ENCODE measurements at regions not wholly inside any gene's neighbourhood (a gene's known extent, or its start where the extent isn't known, plus 50 kb on each side); places are given as distances from the start of the nearest gene placed in this dataset.

DNA sequence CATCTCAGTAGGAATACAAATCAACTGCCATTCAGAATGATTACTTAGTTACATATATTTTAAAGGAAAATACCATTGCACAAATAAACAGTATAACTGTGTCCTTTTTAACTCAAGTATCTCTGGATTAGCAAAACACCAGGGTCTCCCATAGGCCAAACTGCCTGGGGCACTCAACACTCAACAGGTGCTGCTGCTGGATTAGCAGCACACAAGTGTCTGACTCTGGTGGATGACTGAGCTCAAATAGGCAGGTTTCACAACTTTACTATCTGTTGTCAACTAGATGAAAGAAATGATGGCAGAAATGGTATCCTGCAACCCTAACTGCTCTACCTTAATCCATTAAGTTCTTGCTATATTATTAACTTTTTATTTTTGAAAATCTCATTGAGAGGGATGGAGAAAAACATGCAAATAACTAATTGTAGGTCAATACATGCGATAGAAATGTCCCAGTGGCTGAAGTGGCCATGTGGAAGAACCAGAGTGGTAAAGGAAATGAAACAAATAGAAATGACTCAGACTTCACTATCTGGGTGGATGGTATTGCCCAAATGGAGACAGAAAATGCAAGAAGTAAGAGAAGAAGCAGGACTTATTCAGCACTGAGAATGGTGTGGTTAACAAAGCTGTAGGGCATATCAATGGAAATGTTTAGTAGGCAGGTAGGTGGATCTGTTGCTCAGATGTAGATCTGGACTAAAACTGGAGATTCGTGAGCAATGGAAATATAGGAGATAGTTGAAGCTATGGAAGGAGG lies 90.8 kb upstream of the CCDC190 start:
- Mint-ChIP-seq H3K4me1 (no peaks in the 10 kb centered on the region), H3K36me3 (no peaks in the 10 kb centered on the region), H3K4me3 (no peak overlapping the region), H3K27me3 (peaks cover 1 to 20% of the 10 kb centered on the region in 2 donors), H3K9me3 (no peaks in the 10 kb centered on the region), H3K27ac (no peak overlapping the region)
- DNase-seq (no peak), ATAC-seq (replicated peaks in 1 of 4) (no peak)
- ChIA-PET POLR2A (no interaction called here), CTCF (no interaction called here)
- Histone ChIP-seq H3K36me3 (ENCODE audit: control insufficient read depth in 2 of 2, extremely low read depth in 1 of 2, insufficient read depth in 1 of 2, low read length in 1 of 2) (no peaks in the 10 kb centered on the region), H3K4me3 (ENCODE audit: control insufficient read depth in 1 of 2, extremely low read depth in 1 of 2, low read length in 1 of 2) (no peak overlapping the region), H3K9me3 (no peaks in the 10 kb centered on the region), H3K27ac (ENCODE audit: low read length) (no peak overlapping the region), H3K4me1 (ENCODE audit: control insufficient read depth in 1 of 2, extremely low read depth in 1 of 2, insufficient read depth in 2 of 2, low read length in 2 of 2) (no peaks in the 10 kb centered on the region), H3K27me3 (replicated peaks in 1 of 2; ENCODE audit: control insufficient read depth in 2 of 2, extremely low read depth in 1 of 2, insufficient read depth in 2 of 2, low read length in 1 of 2) (no peaks in the 10 kb centered on the region)
- WGBS (ENCODE audit: insufficient coverage): 54% methylated on average over 2 of the region's 2 CpGs

DNA sequence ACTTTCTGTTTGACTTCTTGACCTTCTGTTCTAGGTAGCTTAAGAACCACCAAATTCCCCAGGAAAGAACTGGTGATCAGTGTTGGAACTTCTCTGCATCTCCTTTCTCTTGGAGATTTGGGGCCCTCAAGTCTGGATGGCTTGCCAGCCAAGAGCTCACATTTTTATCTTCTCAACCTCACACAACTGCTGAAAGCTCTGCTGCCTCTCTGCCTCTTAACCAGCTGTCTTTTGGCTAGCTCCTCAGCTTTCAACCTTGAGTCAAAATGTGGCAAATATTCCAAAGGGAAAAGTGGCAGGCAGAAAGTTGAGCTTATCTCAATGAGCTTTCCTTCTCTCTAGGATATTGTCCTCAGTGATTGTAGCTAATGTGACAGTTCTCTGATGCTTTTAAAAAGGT lies 89.2 kb upstream of the CCDC190 start:
- no peak overlapping the region for H3K27ac Mint-ChIP-seq
- no peaks in the 10 kb centered on the region for H3K9me3 ChIP-seq
- H3K9me3 Mint-ChIP-seq: no peaks in the 10 kb centered on the region
- no peaks in the 10 kb centered on the region for H3K27me3 ChIP-seq (replicated peaks in 1 of 2; ENCODE audit: control insufficient read depth in 2 of 2, extremely low read depth in 1 of 2, insufficient read depth in 2 of 2, low read length in 1 of 2)
- H3K4me3 ChIP-seq (ENCODE audit: control insufficient read depth in 1 of 2, extremely low read depth in 1 of 2, low read length in 1 of 2): no peak overlapping the region
- POLR2A ChIA-PET: no interaction called here
- no peaks in the 10 kb centered on the region for H3K36me3 ChIP-seq (ENCODE audit: control insufficient read depth in 2 of 2, extremely low read depth in 1 of 2, insufficient read depth in 1 of 2, low read length in 1 of 2)
- no peaks in the 10 kb centered on the region for H3K36me3 Mint-ChIP-seq
- no peak overlapping the region for H3K4me3 Mint-ChIP-seq
- DNase-seq (no peak), ATAC-seq (replicated peaks in 1 of 4) (no peak)
- CTCF ChIA-PET: no interaction called here
- no peaks in the 10 kb centered on the region for H3K4me1 Mint-ChIP-seq
- no peak overlapping the region for H3K27ac ChIP-seq (ENCODE audit: low read length)
- peaks cover 1 to 14% of the 10 kb centered on the region in 2 donors for H3K27me3 Mint-ChIP-seq
- H3K4me1 ChIP-seq (ENCODE audit: control insufficient read depth in 1 of 2, extremely low read depth in 1 of 2, insufficient read depth in 2 of 2, low read length in 2 of 2): no peaks in the 10 kb centered on the region

GRCh38 chr1:162946701-162947100 lies 85.7 kb upstream of the CCDC190 start:
- H3K4me1 Mint-ChIP-seq: no peaks in the 10 kb centered on the region
- no peak overlapping the region for H3K4me3 Mint-ChIP-seq
- no peaks in the 10 kb centered on the region for H3K36me3 ChIP-seq (ENCODE audit: control insufficient read depth in 2 of 2, extremely low read depth in 1 of 2, insufficient read depth in 1 of 2, low read length in 1 of 2)
- WGBS (ENCODE audit: insufficient coverage): 100% methylated on average over 1 of the region's 4 CpGs
- peaks cover 0 to 23% of the 10 kb centered on the region in 2 donors for H3K27me3 Mint-ChIP-seq
- DNase-seq (no peak), ATAC-seq (replicated peaks in 1 of 4) (no peak)
- no peak overlapping the region for H3K27ac ChIP-seq (ENCODE audit: low read length)
- no peaks in the 10 kb centered on the region for H3K9me3 Mint-ChIP-seq
- H3K27me3 ChIP-seq (replicated peaks in 1 of 2; ENCODE audit: control insufficient read depth in 2 of 2, extremely low read depth in 1 of 2, insufficient read depth in 2 of 2, low read length in 1 of 2): peaks cover 0 to 2% of the 10 kb centered on the region in 2 experiments
- no peak overlapping the region for H3K4me3 ChIP-seq (ENCODE audit: control insufficient read depth in 1 of 2, extremely low read depth in 1 of 2, low read length in 1 of 2)
- H3K4me1 ChIP-seq (ENCODE audit: control insufficient read depth in 1 of 2, extremely low read depth in 1 of 2, insufficient read depth in 2 of 2, low read length in 2 of 2): no peaks in the 10 kb centered on the region
- H3K36me3 Mint-ChIP-seq: no peaks in the 10 kb centered on the region
- CTCF ChIA-PET: no interaction called here
- POLR2A ChIA-PET: no interaction called here
- no peak overlapping the region for H3K27ac Mint-ChIP-seq
- no peaks in the 10 kb centered on the region for H3K9me3 ChIP-seq

GRCh38 chr1:162944974-162945674 lies 84.1 kb upstream of the CCDC190 start:
- DNase-seq (no peak), ATAC-seq (replicated peaks in 1 of 4) (no peak)
- H3K4me1 ChIP-seq (ENCODE audit: control insufficient read depth in 1 of 2, extremely low read depth in 1 of 2, insufficient read depth in 2 of 2, low read length in 2 of 2): no peaks in the 10 kb centered on the region
- H3K27me3 ChIP-seq (replicated peaks in 1 of 2; ENCODE audit: control insufficient read depth in 2 of 2, extremely low read depth in 1 of 2, insufficient read depth in 2 of 2, low read length in 1 of 2): peaks cover 2% of the 10 kb centered on the region in 2 experiments
- ChIA-PET CTCF (no interaction called here), POLR2A (no interaction called here)
- Mint-ChIP-seq H3K36me3 (no peaks in the 10 kb centered on the region), H3K4me3 (no peak overlapping the region), H3K27me3 (peaks cover 0 to 23% of the 10 kb centered on the region in 2 donors), H3K27ac (no peak overlapping the region), H3K4me1 (no peaks in the 10 kb centered on the region), H3K9me3 (no peaks in the 10 kb centered on the region)
- H3K27ac ChIP-seq (ENCODE audit: low read length): no peak overlapping the region
- WGBS (ENCODE audit: insufficient coverage): 100% methylated on average over 1 of the region's 5 CpGs
- no peaks in the 10 kb centered on the region for H3K9me3 ChIP-seq
- H3K36me3 ChIP-seq (ENCODE audit: control insufficient read depth in 2 of 2, extremely low read depth in 1 of 2, insufficient read depth in 1 of 2, low read length in 1 of 2): no peaks in the 10 kb centered on the region
- H3K4me3 ChIP-seq (ENCODE audit: control insufficient read depth in 1 of 2, extremely low read depth in 1 of 2, low read length in 1 of 2): no peak overlapping the region

DNA sequence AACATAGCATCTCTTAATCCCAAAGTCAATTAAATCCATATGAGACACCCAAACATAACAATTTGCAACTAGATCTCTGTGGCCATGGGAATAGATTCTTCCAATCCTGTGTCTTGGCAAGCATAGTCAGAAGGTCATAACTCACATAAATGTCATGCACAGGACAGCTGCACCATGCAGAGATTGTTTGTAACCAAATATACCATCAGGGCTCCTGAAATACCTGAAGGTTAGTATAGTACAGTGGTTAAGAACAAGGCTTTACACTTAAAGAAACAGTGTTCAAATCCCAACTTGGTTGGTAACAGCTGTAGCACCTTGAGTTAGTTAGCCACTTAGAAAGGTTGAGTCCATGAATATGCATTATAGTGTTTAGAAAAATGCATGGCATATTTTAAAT lies 82.6 kb upstream of the CCDC190 start:
- H3K36me3 Mint-ChIP-seq: no peaks in the 10 kb centered on the region
- Histone ChIP-seq H3K4me3 (ENCODE audit: control insufficient read depth in 1 of 2, extremely low read depth in 1 of 2, low read length in 1 of 2) (no peak overlapping the region), H3K27me3 (replicated peaks in 1 of 2; ENCODE audit: control insufficient read depth in 2 of 2, extremely low read depth in 1 of 2, insufficient read depth in 2 of 2, low read length in 1 of 2) (peaks cover 2% of the 10 kb centered on the region in 2 experiments), H3K4me1 (ENCODE audit: control insufficient read depth in 1 of 2, extremely low read depth in 1 of 2, insufficient read depth in 2 of 2, low read length in 2 of 2) (no peaks in the 10 kb centered on the region), H3K27ac (ENCODE audit: low read length) (no peak overlapping the region), H3K9me3 (no peaks in the 10 kb centered on the region), H3K36me3 (ENCODE audit: control insufficient read depth in 2 of 2, extremely low read depth in 1 of 2, insufficient read depth in 1 of 2, low read length in 1 of 2) (no peaks in the 10 kb centered on the region)
- H3K4me3 Mint-ChIP-seq: no peak overlapping the region
- CTCF ChIA-PET: no interaction called here
- peaks cover 0 to 30% of the 10 kb centered on the region in 2 donors for H3K27me3 Mint-ChIP-seq
- ATAC-seq (replicated peaks in 1 of 4) (no peak), DNase-seq (no peak)
- POLR2A ChIA-PET: no interaction called here
- no peaks in the 10 kb centered on the region for H3K9me3 Mint-ChIP-seq
- H3K27ac Mint-ChIP-seq: no peak overlapping the region
- H3K4me1 Mint-ChIP-seq: no peaks in the 10 kb centered on the region

DNA sequence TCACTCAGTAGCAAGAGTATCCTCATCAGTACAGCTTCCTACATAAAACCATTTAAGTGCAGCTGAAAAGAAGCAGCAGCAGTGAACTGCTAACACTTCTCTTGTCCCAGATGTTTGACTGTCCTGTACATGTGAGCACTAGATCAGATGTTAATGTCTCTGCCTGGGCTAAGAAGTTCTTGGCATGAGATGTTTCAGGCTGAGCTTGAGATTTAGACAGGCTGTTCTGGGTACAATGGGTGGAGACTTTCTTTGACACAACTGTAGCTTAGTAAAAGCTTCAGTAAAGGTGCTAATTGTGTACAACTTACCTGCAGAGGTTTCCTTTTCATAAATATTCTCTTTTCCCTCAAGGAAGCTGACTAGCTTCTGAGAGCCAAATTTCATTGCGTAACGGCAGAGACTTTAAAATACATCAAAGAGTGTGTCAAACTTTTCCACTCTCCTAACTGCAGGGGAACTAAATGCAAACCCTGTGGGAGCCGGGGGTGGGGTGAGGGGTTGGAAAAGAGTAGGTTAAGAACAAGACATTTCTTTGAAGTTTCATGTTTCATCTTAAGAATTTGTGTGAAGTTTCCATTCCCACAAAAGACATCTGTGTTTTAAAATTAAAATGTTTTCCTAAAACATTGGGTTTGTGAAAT lies 82.1 kb upstream of the CCDC190 start:
- H3K4me3 ChIP-seq (ENCODE audit: control insufficient read depth in 1 of 2, extremely low read depth in 1 of 2, low read length in 1 of 2): no peak overlapping the region
- no peak overlapping the region for H3K27ac Mint-ChIP-seq
- peaks cover 2% of the 10 kb centered on the region in 2 experiments for H3K27me3 ChIP-seq (replicated peaks in 1 of 2; ENCODE audit: control insufficient read depth in 2 of 2, extremely low read depth in 1 of 2, insufficient read depth in 2 of 2, low read length in 1 of 2)
- no peak overlapping the region for H3K4me3 Mint-ChIP-seq
- CTCF ChIA-PET: no interaction called here
- H3K36me3 Mint-ChIP-seq: no peaks in the 10 kb centered on the region
- H3K9me3 Mint-ChIP-seq: no peaks in the 10 kb centered on the region
- peaks cover 0 to 30% of the 10 kb centered on the region in 2 donors for H3K27me3 Mint-ChIP-seq
- DNase-seq (no peak), ATAC-seq (replicated peaks in 1 of 4) (no peak)
- POLR2A ChIA-PET: no interaction called here
- no peaks in the 10 kb centered on the region for H3K4me1 ChIP-seq (ENCODE audit: control insufficient read depth in 1 of 2, extremely low read depth in 1 of 2, insufficient read depth in 2 of 2, low read length in 2 of 2)
- H3K4me1 Mint-ChIP-seq: no peaks in the 10 kb centered on the region
- no peaks in the 10 kb centered on the region for H3K36me3 ChIP-seq (ENCODE audit: control insufficient read depth in 2 of 2, extremely low read depth in 1 of 2, insufficient read depth in 1 of 2, low read length in 1 of 2)
- no peaks in the 10 kb centered on the region for H3K9me3 ChIP-seq
- WGBS (ENCODE audit: insufficient coverage): no CpG with 5 or more reads among the region's 3 CpGs
- no peak overlapping the region for H3K27ac ChIP-seq (ENCODE audit: low read length)
